ENCODE measurements at regions not wholly inside any gene's neighbourhood (a gene's known extent, or its start where the extent isn't known, plus 50 kb on each side); places are given as distances from the start of the nearest gene placed in this dataset.

DNA sequence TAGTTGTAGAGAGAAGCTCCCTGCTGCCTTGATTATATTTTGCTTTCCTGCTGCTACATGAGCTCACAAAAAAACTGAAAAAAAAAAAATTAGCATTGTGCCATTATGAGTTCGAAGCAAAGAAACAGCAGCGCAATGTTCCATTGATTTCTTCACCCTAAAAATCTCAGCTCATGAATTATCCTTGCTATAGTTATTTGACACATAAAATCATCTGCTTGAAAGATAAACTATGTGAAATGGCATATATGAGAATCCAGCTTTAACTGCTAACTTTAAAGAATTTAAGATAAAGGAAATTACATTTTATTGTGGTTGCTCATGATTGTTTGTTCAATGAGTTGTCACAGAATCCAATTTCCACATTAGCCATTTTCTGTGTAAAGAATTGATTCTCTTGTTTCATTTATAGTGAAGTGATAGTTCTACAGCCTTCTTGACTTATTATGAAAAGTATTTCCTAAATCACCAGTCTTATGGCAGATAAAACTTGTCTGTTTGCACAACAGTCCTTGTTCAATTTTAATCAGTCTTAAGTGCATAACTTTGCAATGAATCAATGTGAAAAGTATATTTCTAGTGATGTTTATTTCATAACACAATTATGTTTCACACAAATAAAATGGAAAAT lies 1275.0 kb upstream of the CDH9 start:
- TF ChIP-seq, protein P1, sequence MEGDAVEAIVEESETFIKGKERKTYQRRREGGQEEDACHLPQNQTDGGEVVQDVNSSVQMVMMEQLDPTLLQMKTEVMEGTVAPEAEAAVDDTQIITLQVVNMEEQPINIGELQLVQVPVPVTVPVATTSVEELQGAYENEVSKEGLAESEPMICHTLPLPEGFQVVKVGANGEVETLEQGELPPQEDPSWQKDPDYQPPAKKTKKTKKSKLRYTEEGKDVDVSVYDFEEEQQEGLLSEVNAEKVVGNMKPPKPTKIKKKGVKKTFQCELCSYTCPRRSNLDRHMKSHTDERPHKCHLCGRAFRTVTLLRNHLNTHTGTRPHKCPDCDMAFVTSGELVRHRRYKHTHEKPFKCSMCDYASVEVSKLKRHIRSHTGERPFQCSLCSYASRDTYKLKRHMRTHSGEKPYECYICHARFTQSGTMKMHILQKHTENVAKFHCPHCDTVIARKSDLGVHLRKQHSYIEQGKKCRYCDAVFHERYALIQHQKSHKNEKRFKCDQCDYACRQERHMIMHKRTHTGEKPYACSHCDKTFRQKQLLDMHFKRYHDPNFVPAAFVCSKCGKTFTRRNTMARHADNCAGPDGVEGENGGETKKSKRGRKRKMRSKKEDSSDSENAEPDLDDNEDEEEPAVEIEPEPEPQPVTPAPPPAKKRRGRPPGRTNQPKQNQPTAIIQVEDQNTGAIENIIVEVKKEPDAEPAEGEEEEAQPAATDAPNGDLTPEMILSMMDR (IDR thresholded peaks at IDR 0.05; ENCODE audit: low read depth, low read length): no peak
- TF ChIP-seq EZH2phosphoT487 (IDR thresholded peaks at IDR 0.05; ENCODE audit: low read depth): no peak

Data from OCI-LY3 (cell line).